ENCODE measurements at regions not wholly inside any gene's neighbourhood (a gene's known extent, or its start where the extent isn't known, plus 50 kb on each side); places are given as distances from the start of the nearest gene placed in this dataset.
"Not testable (repeated sequence)": the region's sequence is repeated elsewhere in the genome, so short reads cannot be mapped to it uniquely, and the experiment has no call there.

- Histone ChIP-seq H3K27ac (ENCODE audit: low read depth, low read length, severe bottlenecking) (no peak overlapping the region), H3K4me3 (ENCODE audit: extremely low read depth, insufficient read depth, low read length, poor library complexity, severe bottlenecking) (no peak overlapping the region), H3K36me3 (ENCODE audit: control insufficient read depth, insufficient read depth, low read length) (no peaks in the 10 kb centered on the region), H3K4me1 (ENCODE audit: control insufficient read depth, insufficient read depth, low read length, poor library complexity, severe bottlenecking) (peaks cover 7% of the 10 kb centered on the region), H3K9me3 (ENCODE audit: control insufficient read depth, low read length) (peaks cover 8% of the 10 kb centered on the region)
- no CpG with 5 or more reads among the region's 1 CpG for WGBS, 2 experiments (ENCODE audit: insufficient coverage in 2 of 2)
These were observed 50.7 kb upstream of the USP7 start for GRCh38 chr16:9014389-9014788.

GRCh38 chr16:9015489-9015888 lies 51.8 kb upstream of the USP7 start:
- WGBS, 2 experiments (ENCODE audit: insufficient coverage in 2 of 2) = 92 to 100% methylated on average over 4 to 5 of the region's 10 CpGs
- Histone ChIP-seq H3K9me3 (ENCODE audit: control insufficient read depth, low read length) (peaks cover 8% of the 10 kb centered on the region), H3K4me1 (ENCODE audit: control insufficient read depth, insufficient read depth, low read length, poor library complexity, severe bottlenecking) (peaks cover 7% of the 10 kb centered on the region), H3K27ac (ENCODE audit: low read depth, low read length, severe bottlenecking) (no peak overlapping the region), H3K36me3 (ENCODE audit: control insufficient read depth, insufficient read depth, low read length) (no peaks in the 10 kb centered on the region), H3K4me3 (ENCODE audit: extremely low read depth, insufficient read depth, low read length, poor library complexity, severe bottlenecking) (no peak overlapping the region)

- not testable (repeated sequence) for H3K4me1 ChIP-seq (ENCODE audit: control insufficient read depth, insufficient read depth, low read length, poor library complexity, severe bottlenecking); H3K9me3 ChIP-seq (ENCODE audit: control insufficient read depth, low read length); H3K36me3 ChIP-seq (ENCODE audit: control insufficient read depth, insufficient read depth, low read length); H3K27ac ChIP-seq (ENCODE audit: low read depth, low read length, severe bottlenecking); H3K4me3 ChIP-seq (ENCODE audit: extremely low read depth, insufficient read depth, low read length, poor library complexity, severe bottlenecking)
- WGBS, 2 experiments (ENCODE audit: insufficient coverage in 2 of 2) = no CpG with 5 or more reads among the region's 1 CpG
These were observed 52.3 kb upstream of the USP7 start for GRCh38 chr16:9016005-9016404.

- H3K4me3 ChIP-seq (ENCODE audit: extremely low read depth, insufficient read depth, low read length, poor library complexity, severe bottlenecking) = no peak overlapping the region
- peaks cover 8% of the 10 kb centered on the region for H3K9me3 ChIP-seq (ENCODE audit: control insufficient read depth, low read length)
- H3K36me3 ChIP-seq (ENCODE audit: control insufficient read depth, insufficient read depth, low read length) = no peaks in the 10 kb centered on the region
- peaks cover 7% of the 10 kb centered on the region for H3K4me1 ChIP-seq (ENCODE audit: control insufficient read depth, insufficient read depth, low read length, poor library complexity, severe bottlenecking)
- H3K27ac ChIP-seq (ENCODE audit: low read depth, low read length, severe bottlenecking) = peak overlapping the region; percentile 23
- 71 to 72% methylated on average over 2 to 3 of the region's 3 CpGs for WGBS, 2 experiments (ENCODE audit: insufficient coverage in 2 of 2)
These were observed 53.1 kb upstream of the USP7 start for GRCh38 chr16:9016824-9017223.

GRCh38 chr16:9027070-9027799 lies 63.5 kb upstream of the USP7 start:
- 84 to 88% methylated on average over 6 to 12 of the region's 13 CpGs for WGBS, 2 experiments (ENCODE audit: insufficient coverage in 2 of 2)
- H3K9me3 ChIP-seq (ENCODE audit: control insufficient read depth, low read length) = no peaks in the 10 kb centered on the region
- H3K27ac ChIP-seq (ENCODE audit: low read depth, low read length, severe bottlenecking) = no peak overlapping the region
- H3K4me1 ChIP-seq (ENCODE audit: control insufficient read depth, insufficient read depth, low read length, poor library complexity, severe bottlenecking) = no peaks in the 10 kb centered on the region
- H3K36me3 ChIP-seq (ENCODE audit: control insufficient read depth, insufficient read depth, low read length) = no peaks in the 10 kb centered on the region
- H3K4me3 ChIP-seq (ENCODE audit: extremely low read depth, insufficient read depth, low read length, poor library complexity, severe bottlenecking) = no peak overlapping the region

GRCh38 chr16:9028491-9028890 lies 63.0 kb upstream of the HAPSTR1 start:
- H3K27ac ChIP-seq (ENCODE audit: low read depth, low read length, severe bottlenecking); H3K4me1 ChIP-seq (ENCODE audit: control insufficient read depth, insufficient read depth, low read length, poor library complexity, severe bottlenecking); H3K9me3 ChIP-seq (ENCODE audit: control insufficient read depth, low read length); H3K36me3 ChIP-seq (ENCODE audit: control insufficient read depth, insufficient read depth, low read length); H3K4me3 ChIP-seq (ENCODE audit: extremely low read depth, insufficient read depth, low read length, poor library complexity, severe bottlenecking): not testable (repeated sequence)
- 90 to 92% methylated on average over 18 to 20 of the region's 21 CpGs for WGBS, 2 experiments (ENCODE audit: insufficient coverage in 2 of 2)

- Histone ChIP-seq H3K9me3 (ENCODE audit: control insufficient read depth, low read length) (no peaks in the 10 kb centered on the region), H3K4me3 (ENCODE audit: extremely low read depth, insufficient read depth, low read length, poor library complexity, severe bottlenecking) (no peak overlapping the region), H3K27ac (ENCODE audit: low read depth, low read length, severe bottlenecking) (no peak overlapping the region), H3K36me3 (ENCODE audit: control insufficient read depth, insufficient read depth, low read length) (no peaks in the 10 kb centered on the region), H3K4me1 (ENCODE audit: control insufficient read depth, insufficient read depth, low read length, poor library complexity, severe bottlenecking) (no peaks in the 10 kb centered on the region)
- 92% methylated on average over 2 of the region's 3 CpGs; no CpG with 5 or more reads in 1 of the 2 experiments for WGBS, 2 experiments (ENCODE audit: insufficient coverage in 2 of 2)
These were observed 60.3 kb upstream of the HAPSTR1 start for GRCh38 chr16:9031107-9031506.

- H3K4me1 ChIP-seq (ENCODE audit: control insufficient read depth, insufficient read depth, low read length, poor library complexity, severe bottlenecking) = no peaks in the 10 kb centered on the region
- 93 to 95% methylated on average over 7 to 8 of the region's 11 CpGs for WGBS, 2 experiments (ENCODE audit: insufficient coverage in 2 of 2)
These were observed 58.2 kb upstream of the HAPSTR1 start for GRCh38 chr16:9033125-9033830.

GRCh38 chr16:9034056-9034455 lies 57.4 kb upstream of the HAPSTR1 start:
- 78 to 100% methylated on average over 7 of the region's 8 CpGs for WGBS, 2 experiments (ENCODE audit: insufficient coverage in 2 of 2)
- no peaks in the 10 kb centered on the region for H3K4me1 ChIP-seq (ENCODE audit: control insufficient read depth, insufficient read depth, low read length, poor library complexity, severe bottlenecking)

More at GRCh38 chr16:9033125-9033830, 58.2 kb upstream of the HAPSTR1 start:
- Histone ChIP-seq H3K27ac (ENCODE audit: low read depth, low read length, severe bottlenecking) (no peak overlapping the region), H3K4me3 (ENCODE audit: extremely low read depth, insufficient read depth, low read length, poor library complexity, severe bottlenecking) (no peak overlapping the region), H3K36me3 (ENCODE audit: control insufficient read depth, insufficient read depth, low read length) (no peaks in the 10 kb centered on the region), H3K9me3 (ENCODE audit: control insufficient read depth, low read length) (no peaks in the 10 kb centered on the region)

GRCh38 chr16:9035996-9036395 lies 55.4 kb upstream of the HAPSTR1 start:
- 91 to 94% methylated on average over 4 of the region's 5 CpGs for WGBS, 2 experiments (ENCODE audit: insufficient coverage in 2 of 2)

More at GRCh38 chr16:9034056-9034455, 57.4 kb upstream of the HAPSTR1 start:
- Histone ChIP-seq H3K27ac (ENCODE audit: low read depth, low read length, severe bottlenecking) (no peak overlapping the region), H3K9me3 (ENCODE audit: control insufficient read depth, low read length) (no peaks in the 10 kb centered on the region), H3K4me3 (ENCODE audit: extremely low read depth, insufficient read depth, low read length, poor library complexity, severe bottlenecking) (no peak overlapping the region), H3K36me3 (ENCODE audit: control insufficient read depth, insufficient read depth, low read length) (no peaks in the 10 kb centered on the region)

GRCh38 chr16:9039210-9039609 lies 52.2 kb upstream of the HAPSTR1 start:
- H3K36me3 ChIP-seq (ENCODE audit: control insufficient read depth, insufficient read depth, low read length) = no peaks in the 10 kb centered on the region
- H3K4me1 ChIP-seq (ENCODE audit: control insufficient read depth, insufficient read depth, low read length, poor library complexity, severe bottlenecking) = peaks cover 5% of the 10 kb centered on the region
- no peak overlapping the region for H3K4me3 ChIP-seq (ENCODE audit: extremely low read depth, insufficient read depth, low read length, poor library complexity, severe bottlenecking)
- WGBS, 2 experiments (ENCODE audit: insufficient coverage in 2 of 2) = 60% methylated on average over 1 of the region's 4 CpGs; no CpG with 5 or more reads in 1 of the 2 experiments
- no peaks in the 10 kb centered on the region for H3K9me3 ChIP-seq (ENCODE audit: control insufficient read depth, low read length)
- no peak overlapping the region for H3K27ac ChIP-seq (ENCODE audit: low read depth, low read length, severe bottlenecking)

More at GRCh38 chr16:9035996-9036395, 55.4 kb upstream of the HAPSTR1 start:
- Histone ChIP-seq H3K9me3 (ENCODE audit: control insufficient read depth, low read length) (no peaks in the 10 kb centered on the region), H3K4me1 (ENCODE audit: control insufficient read depth, insufficient read depth, low read length, poor library complexity, severe bottlenecking) (no peaks in the 10 kb centered on the region), H3K27ac (ENCODE audit: low read depth, low read length, severe bottlenecking) (no peak overlapping the region), H3K36me3 (ENCODE audit: control insufficient read depth, insufficient read depth, low read length) (no peaks in the 10 kb centered on the region), H3K4me3 (ENCODE audit: extremely low read depth, insufficient read depth, low read length, poor library complexity, severe bottlenecking) (no peak overlapping the region)
